ENCODE measurements at regions not wholly inside any gene's neighbourhood (a gene's known extent, or its start where the extent isn't known, plus 50 kb on each side); places are given as distances from the start of the nearest gene placed in this dataset.

GRCh38 chr11:98104249-98104648, 916.5 kb upstream of the CNTN5 start:
- no peak overlapping the region for H2AFZ ChIP-seq (ENCODE audit: low read depth)
- no peaks in the 10 kb centered on the region for H3K36me3 ChIP-seq (replicated peaks in 1 of 2; ENCODE audit: control insufficient read depth in 1 of 2, insufficient read depth in 2 of 2, low read length in 1 of 2)
- 0 out of 2 replicates have a peak, but pooled peaks cover 3% of the 10 kb centered on the region for H3K9me2 ChIP-seq
- POLR2A ChIA-PET, result no interaction called here
- H3K9me3 ChIP-seq, result no peaks in the 10 kb centered on the region
- H3K4me1 ChIP-seq (ENCODE audit: control insufficient read depth in 1 of 2, insufficient read depth in 2 of 2, low read depth in 1 of 2, low read length in 1 of 2), result no peaks in the 10 kb centered on the region; a peak in 1 of 4 replicates
- TF ChIP-seq CHD2 (IDR thresholded peaks at IDR 0.05; ENCODE audit: low read length, partially characterized antibody) (no peak), RAD21 (IDR thresholded peaks at IDR 0.05; ENCODE audit: low read length) (no peak), FOXM1 (IDR thresholded peaks at IDR 0.05; ENCODE audit: low read depth) (no peak), RCOR1 (IDR thresholded peaks at IDR 0.05; ENCODE audit: low read length) (no peak), JUND (IDR thresholded peaks at IDR 0.05) (no peak), FOXJ3 (CRISPR knock-in tag; IDR thresholded peaks at IDR 0.05) (no peak)
- TF ChIP-seq, protein P1, sequence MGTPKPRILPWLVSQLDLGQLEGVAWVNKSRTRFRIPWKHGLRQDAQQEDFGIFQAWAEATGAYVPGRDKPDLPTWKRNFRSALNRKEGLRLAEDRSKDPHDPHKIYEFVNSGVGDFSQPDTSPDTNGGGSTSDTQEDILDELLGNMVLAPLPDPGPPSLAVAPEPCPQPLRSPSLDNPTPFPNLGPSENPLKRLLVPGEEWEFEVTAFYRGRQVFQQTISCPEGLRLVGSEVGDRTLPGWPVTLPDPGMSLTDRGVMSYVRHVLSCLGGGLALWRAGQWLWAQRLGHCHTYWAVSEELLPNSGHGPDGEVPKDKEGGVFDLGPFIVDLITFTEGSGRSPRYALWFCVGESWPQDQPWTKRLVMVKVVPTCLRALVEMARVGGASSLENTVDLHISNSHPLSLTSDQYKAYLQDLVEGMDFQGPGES (IDR thresholded peaks at IDR 0.05; ENCODE audit: low read depth, low read length), result no peak
- TF ChIP-seq, protein P2, sequence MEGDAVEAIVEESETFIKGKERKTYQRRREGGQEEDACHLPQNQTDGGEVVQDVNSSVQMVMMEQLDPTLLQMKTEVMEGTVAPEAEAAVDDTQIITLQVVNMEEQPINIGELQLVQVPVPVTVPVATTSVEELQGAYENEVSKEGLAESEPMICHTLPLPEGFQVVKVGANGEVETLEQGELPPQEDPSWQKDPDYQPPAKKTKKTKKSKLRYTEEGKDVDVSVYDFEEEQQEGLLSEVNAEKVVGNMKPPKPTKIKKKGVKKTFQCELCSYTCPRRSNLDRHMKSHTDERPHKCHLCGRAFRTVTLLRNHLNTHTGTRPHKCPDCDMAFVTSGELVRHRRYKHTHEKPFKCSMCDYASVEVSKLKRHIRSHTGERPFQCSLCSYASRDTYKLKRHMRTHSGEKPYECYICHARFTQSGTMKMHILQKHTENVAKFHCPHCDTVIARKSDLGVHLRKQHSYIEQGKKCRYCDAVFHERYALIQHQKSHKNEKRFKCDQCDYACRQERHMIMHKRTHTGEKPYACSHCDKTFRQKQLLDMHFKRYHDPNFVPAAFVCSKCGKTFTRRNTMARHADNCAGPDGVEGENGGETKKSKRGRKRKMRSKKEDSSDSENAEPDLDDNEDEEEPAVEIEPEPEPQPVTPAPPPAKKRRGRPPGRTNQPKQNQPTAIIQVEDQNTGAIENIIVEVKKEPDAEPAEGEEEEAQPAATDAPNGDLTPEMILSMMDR (IDR thresholded peaks at IDR 0.05), result no peak
- TF ChIP-seq, protein P3, sequence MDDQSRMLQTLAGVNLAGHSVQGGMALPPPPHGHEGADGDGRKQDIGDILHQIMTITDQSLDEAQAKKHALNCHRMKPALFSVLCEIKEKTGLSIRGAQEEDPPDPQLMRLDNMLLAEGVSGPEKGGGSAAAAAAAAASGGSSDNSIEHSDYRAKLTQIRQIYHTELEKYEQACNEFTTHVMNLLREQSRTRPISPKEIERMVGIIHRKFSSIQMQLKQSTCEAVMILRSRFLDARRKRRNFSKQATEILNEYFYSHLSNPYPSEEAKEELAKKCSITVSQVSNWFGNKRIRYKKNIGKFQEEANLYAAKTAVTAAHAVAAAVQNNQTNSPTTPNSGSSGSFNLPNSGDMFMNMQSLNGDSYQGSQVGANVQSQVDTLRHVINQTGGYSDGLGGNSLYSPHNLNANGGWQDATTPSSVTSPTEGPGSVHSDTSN (IDR thresholded peaks at IDR 0.05), result no peak
- CTCF ChIA-PET, result no interaction called here
- no peaks in the 10 kb centered on the region for H3K27me3 ChIP-seq (ENCODE audit: insufficient read depth)
- H3K4me3 ChIP-seq (ENCODE audit: low read depth in 2 of 2, low read length in 1 of 2), result no peak overlapping the region
- no peaks in the 10 kb centered on the region for H3K79me2 ChIP-seq (ENCODE audit: insufficient read depth)
- no peak overlapping the region for H3K4me2 ChIP-seq
- H3K27ac ChIP-seq (ENCODE audit: low read depth in 2 of 2, low read length in 1 of 2), result no peak overlapping the region
- no peak overlapping the region for H3K9ac ChIP-seq
- no peak for DNase-seq
- H3F3A ChIP-seq (replicated peaks; ENCODE audit: insufficient read depth), result no peaks in the 10 kb centered on the region
- no peaks in the 10 kb centered on the region for H4K20me1 ChIP-seq (ENCODE audit: insufficient read depth)

DNA sequence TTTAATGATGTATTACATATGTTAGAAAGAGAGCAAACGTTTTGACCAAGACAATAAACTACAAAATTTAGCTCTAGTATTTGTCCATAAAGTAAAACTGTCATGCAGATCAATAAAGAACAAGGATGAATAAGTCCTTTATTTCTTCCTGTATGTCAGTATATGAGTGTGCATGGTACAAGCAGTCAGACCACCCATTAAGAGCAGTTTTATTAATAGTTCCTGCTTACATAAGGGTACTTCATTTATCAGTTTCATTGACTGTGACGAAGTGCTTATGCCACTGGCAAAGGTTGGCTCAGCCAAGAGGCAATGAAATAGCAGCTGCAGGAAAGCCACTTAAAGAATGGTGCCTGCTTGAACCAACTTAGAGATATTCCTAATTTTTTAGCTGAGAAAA, 913.0 kb upstream of the CNTN5 start:
- Histone ChIP-seq H3K27ac (ENCODE audit: low read depth in 2 of 2, low read length in 1 of 2) (no peak overlapping the region), H3K27me3 (ENCODE audit: insufficient read depth) (no peaks in the 10 kb centered on the region), H4K20me1 (ENCODE audit: insufficient read depth) (no peaks in the 10 kb centered on the region), H3K79me2 (ENCODE audit: insufficient read depth) (no peaks in the 10 kb centered on the region), H3K9me3 (no peaks in the 10 kb centered on the region), H3K9me2 (0 out of 2 replicates have a peak, but pooled peaks cover 3% of the 10 kb centered on the region), H3F3A (replicated peaks; ENCODE audit: insufficient read depth) (no peaks in the 10 kb centered on the region), H2AFZ (ENCODE audit: low read depth) (no peak overlapping the region), H3K9ac (no peak overlapping the region), H3K4me2 (no peak overlapping the region), H3K4me3 (ENCODE audit: low read depth in 2 of 2, low read length in 1 of 2) (no peak overlapping the region), H3K4me1 (ENCODE audit: control insufficient read depth in 1 of 2, insufficient read depth in 2 of 2, low read depth in 1 of 2, low read length in 1 of 2) (no peaks in the 10 kb centered on the region; a peak in 1 of 4 replicates), H3K36me3 (replicated peaks in 1 of 2; ENCODE audit: control insufficient read depth in 1 of 2, insufficient read depth in 2 of 2, low read length in 1 of 2) (no peaks in the 10 kb centered on the region)
- ChIA-PET CTCF (no interaction called here), POLR2A (no interaction called here)
- WGBS (ENCODE audit: low lambda C conversion rate), result 27% methylated on average over 2 of the region's 2 CpGs
- DNase-seq, result no peak
- no peak for TF ChIP-seq MEF2A (IDR thresholded peaks at IDR 0.05; ENCODE audit: borderline replicate concordance, low read depth)
- TF ChIP-seq RAD21 (IDR thresholded peaks at IDR 0.05; ENCODE audit: low read length), result no peak
- no peak for TF ChIP-seq GATA2 (CRISPR knock-in tag; IDR thresholded peaks at IDR 0.05)
- TF ChIP-seq REST (IDR thresholded peaks at IDR 0.05; ENCODE audit: low read depth, low read length), result no peak
- no peak for TF ChIP-seq SMC3 (IDR thresholded peaks at IDR 0.05; ENCODE audit: low read depth, low read length)
- no peak for TF ChIP-seq EP300 (IDR thresholded peaks at IDR 0.05; ENCODE audit: borderline replicate concordance in 1 of 2, low read depth in 1 of 2, low read length in 1 of 2)
- no peak for TF ChIP-seq FOSL2 (IDR thresholded peaks at IDR 0.05; ENCODE audit: borderline replicate concordance, low read depth)
- TF ChIP-seq CHD2 (IDR thresholded peaks at IDR 0.05; ENCODE audit: low read length, partially characterized antibody), result no peak
- TF ChIP-seq YY1 (IDR thresholded peaks at IDR 0.05; ENCODE audit: low read depth), result no peak
- TF ChIP-seq USF1 (IDR thresholded peaks at IDR 0.05; ENCODE audit: borderline replicate concordance, low read depth), result no peak
- TF ChIP-seq, protein P2 (IDR thresholded peaks at IDR 0.05), result no peak
- TF ChIP-seq TCF12 (IDR thresholded peaks at IDR 0.05), result no peak

Measured in SK-N-SH (cell line).